COR-L47 (cell line): ENCODE measurements at regions not wholly inside any gene's neighbourhood (a gene's known extent, or its start where the extent isn't known, plus 50 kb on each side); places are given as distances from the start of the nearest gene placed in this dataset.

Experiments used
- DNase-seq: peaks from one replicate; lab custom pipeline; 2025; lab: John Stamatoyannopoulos, UW

GRCh38 chr6:156647991-156648390 is 129.2 kb upstream of the ARID1B start:
- DNase-seq: no peak

- no peak for DNase-seq
Measured at GRCh38 chr6:156647140-156647784, 129.9 kb upstream of the ARID1B start.

- DNase-seq: no peak
Measured at GRCh38 chr6:156646496-156646895, 130.7 kb upstream of the ARID1B start.

GRCh38 chr6:156645097-156645496 is 132.1 kb upstream of the ARID1B start:
- DNase-seq: no peak

GRCh38 chr6:156639009-156639721 is 138.0 kb upstream of the ARID1B start:
- DNase-seq: no peak

- DNase-seq: no peak
Measured at GRCh38 chr6:156638581-156638980, 138.6 kb upstream of the ARID1B start.

GRCh38 chr6:156634951-156635371 is 142.2 kb upstream of the ARID1B start:
- no peak for DNase-seq

- no peak for DNase-seq
Measured at GRCh38 chr6:156634048-156634447, 143.1 kb upstream of the ARID1B start.

GRCh38 chr6:156633291-156633690 is 143.9 kb upstream of the ARID1B start:
- no peak for DNase-seq

- no peak for DNase-seq
Measured at GRCh38 chr6:156630613-156631302, 146.4 kb upstream of the ARID1B start.

GRCh38 chr6:156628805-156629204 is 148.4 kb upstream of the ARID1B start:
- no peak for DNase-seq

- DNase-seq: no peak
Measured at GRCh38 chr6:156627524-156627923, 149.7 kb upstream of the ARID1B start.

- DNase-seq: no peak
Measured at GRCh38 chr6:156622185-156622584, 155.0 kb upstream of the ARID1B start.

GRCh38 chr6:156620331-156620730 is 156.8 kb upstream of the ARID1B start:
- no peak for DNase-seq

GRCh38 chr6:156618600-156619205 is 158.5 kb upstream of the ARID1B start:
- DNase-seq: no peak

GRCh38 chr6:156617941-156618340 is 159.2 kb upstream of the ARID1B start:
- DNase-seq: no peak

- no peak for DNase-seq
Measured at GRCh38 chr6:156617376-156617775, 159.8 kb upstream of the ARID1B start.

GRCh38 chr6:156616495-156616894 is 160.7 kb upstream of the ARID1B start:
- DNase-seq: no peak

- no peak for DNase-seq
Measured at GRCh38 chr6:156613996-156614395, 163.2 kb upstream of the ARID1B start.

- no peak for DNase-seq
Measured at GRCh38 chr6:156612361-156612760, 164.8 kb upstream of the ARID1B start.

- DNase-seq: no peak
Measured at GRCh38 chr6:156602066-156602385, 175.2 kb upstream of the ARID1B start.

- DNase-seq: no peak
Measured at GRCh38 chr6:156601152-156602065, 175.8 kb upstream of the ARID1B start.
